GM19351 (cell line): ENCODE measurements at regions not wholly inside any gene's neighbourhood (a gene's known extent, or its start where the extent isn't known, plus 50 kb on each side); places are given as distances from the start of the nearest gene placed in this dataset.
"Not testable (repeated sequence)": the region's sequence is repeated elsewhere in the genome, so short reads cannot be mapped to it uniquely, and the experiment has no call there.

Experiments used
- ATAC-seq: cut with Tn5 transposase; IDR thresholded peaks from one replicate; pipeline ENCODE4 v1.9.1; 2021; ENCODE audit warnings: mild to moderate bottlenecking, moderate library complexity; ENCODE audit not compliant: unreplicated experiment

GRCh38 chr4:141849778-141850177 is 213.4 kb downstream of the IL15 start:
- ATAC-seq, result no peak

- ATAC-seq, result no peak
Observed at GRCh38 chr4:141851246-141851891, 215.0 kb downstream of the IL15 start.

- no peak for ATAC-seq
Observed at GRCh38 chr4:141853091-141853764, 216.8 kb downstream of the IL15 start.

- no peak for ATAC-seq
Observed at GRCh38 chr4:141858437-141858836, 222.1 kb downstream of the IL15 start.

GRCh38 chr4:141860974-141861373 is 224.6 kb downstream of the IL15 start:
- ATAC-seq, result no peak

- ATAC-seq, result no peak
Observed at GRCh38 chr4:141870152-141870551, 233.8 kb downstream of the IL15 start.

- no peak for ATAC-seq
Observed at GRCh38 chr4:141871086-141871770, 234.8 kb downstream of the IL15 start.

- ATAC-seq, result not testable (repeated sequence)
Observed at GRCh38 chr4:141882650-141883049, 246.3 kb downstream of the IL15 start.

GRCh38 chr4:141884070-141884469 is 247.7 kb downstream of the IL15 start:
- no peak for ATAC-seq

- ATAC-seq, result no peak
Observed at GRCh38 chr4:141885112-141885511, 248.7 kb downstream of the IL15 start.

GRCh38 chr4:141890279-141890678 is 253.9 kb downstream of the IL15 start:
- ATAC-seq, result no peak

GRCh38 chr4:141891260-141892120 is 255.1 kb downstream of the IL15 start:
- no peak for ATAC-seq

GRCh38 chr4:141896687-141897086 is 260.3 kb downstream of the IL15 start:
- no peak for ATAC-seq

GRCh38 chr4:141898346-141898745 is 262.0 kb downstream of the IL15 start:
- no peak for ATAC-seq

- ATAC-seq, result no peak
Observed at GRCh38 chr4:141899103-141899502, 262.7 kb downstream of the IL15 start.

GRCh38 chr4:141899541-141899940 is 263.2 kb downstream of the IL15 start:
- ATAC-seq, result no peak

- no peak for ATAC-seq
Observed at GRCh38 chr4:141900856-141901255, 264.5 kb downstream of the IL15 start.

GRCh38 chr4:141905751-141906150 is 269.4 kb downstream of the IL15 start:
- no peak for ATAC-seq

- no peak for ATAC-seq
Observed at GRCh38 chr4:141909541-141909940, 273.2 kb downstream of the IL15 start.

GRCh38 chr4:141912831-141913230 is 276.4 kb downstream of the IL15 start:
- no peak for ATAC-seq

- no peak for ATAC-seq
Observed at GRCh38 chr4:141913928-141914327, 277.5 kb downstream of the IL15 start.
